ENCODE measurements at regions not wholly inside any gene's neighbourhood (a gene's known extent, or its start where the extent isn't known, plus 50 kb on each side); places are given as distances from the start of the nearest gene placed in this dataset.

GRCh38 chr15:98421419-98422129, 226.8 kb upstream of the IGF1R start:
- DNase-seq = no peak

- DNase-seq = no peak
Observed at GRCh38 chr15:98422130-98422478, 226.2 kb upstream of the IGF1R start.

- DNase-seq = no peak
Observed at GRCh38 chr15:98425173-98425572, 223.2 kb upstream of the IGF1R start.

DNA sequence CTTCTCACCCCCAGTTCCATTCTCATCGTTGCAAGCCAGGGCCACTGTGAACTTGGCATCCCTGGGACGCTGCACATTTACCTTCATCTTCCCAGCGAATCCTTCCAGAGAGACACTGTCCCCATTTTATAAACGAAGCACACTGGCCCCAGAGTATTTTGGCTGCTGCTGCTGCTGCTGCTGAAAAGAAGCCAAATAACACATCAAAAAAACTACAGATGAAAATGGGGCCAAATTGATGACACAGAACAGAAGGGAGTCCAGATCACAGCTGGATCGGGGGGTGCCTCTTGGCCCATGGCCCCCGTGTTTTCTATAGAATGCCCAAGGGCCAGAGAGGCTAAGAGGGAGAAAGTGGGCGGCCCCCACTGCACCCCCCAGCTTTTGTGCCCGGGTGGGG, 221.0 kb upstream of the IGF1R start:
- no peak for DNase-seq

GRCh38 chr15:98428253-98428989, 219.9 kb upstream of the IGF1R start:
- DNase-seq = no peak

DNA sequence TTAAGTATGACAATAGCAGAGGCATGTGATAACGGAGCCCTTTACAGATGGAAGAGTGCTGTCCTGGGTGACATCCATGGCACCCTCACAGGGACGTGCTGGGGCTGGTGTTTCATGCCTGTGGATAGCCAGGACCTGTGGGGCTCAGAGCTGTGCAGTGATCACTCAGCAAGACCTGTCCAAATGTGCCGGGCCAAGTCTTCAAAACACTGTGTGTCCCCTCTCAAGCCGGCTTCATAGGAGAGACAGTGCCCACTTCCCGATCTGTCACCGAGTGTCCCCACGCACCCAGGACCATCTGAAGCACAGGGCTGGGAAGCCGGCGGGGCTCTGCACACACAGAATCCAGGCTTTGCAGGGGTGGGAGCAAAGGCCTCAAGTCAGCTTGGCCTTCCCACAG, 217.2 kb upstream of the IGF1R start:
- no peak for DNase-seq

DNA sequence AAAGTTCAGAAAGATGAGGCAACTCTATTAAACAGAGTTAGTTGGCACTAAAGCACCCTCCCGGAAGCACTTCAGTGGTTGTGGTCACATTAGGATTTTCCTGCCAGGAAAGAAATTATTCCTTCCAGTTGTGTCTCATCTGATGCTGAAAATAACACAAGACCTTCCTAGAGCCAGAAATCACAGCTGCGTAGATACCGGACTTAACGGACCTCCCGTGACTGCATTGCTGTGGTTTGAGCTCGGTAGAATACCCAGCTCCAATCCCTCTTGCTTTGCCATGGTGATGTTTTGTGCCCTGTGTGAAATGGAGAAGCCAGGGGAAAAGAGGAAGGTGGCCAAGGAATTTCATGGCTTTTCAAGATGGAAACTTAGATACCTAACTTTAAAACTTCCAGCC, 215.0 kb upstream of the IGF1R start:
- no peak for DNase-seq

DNA sequence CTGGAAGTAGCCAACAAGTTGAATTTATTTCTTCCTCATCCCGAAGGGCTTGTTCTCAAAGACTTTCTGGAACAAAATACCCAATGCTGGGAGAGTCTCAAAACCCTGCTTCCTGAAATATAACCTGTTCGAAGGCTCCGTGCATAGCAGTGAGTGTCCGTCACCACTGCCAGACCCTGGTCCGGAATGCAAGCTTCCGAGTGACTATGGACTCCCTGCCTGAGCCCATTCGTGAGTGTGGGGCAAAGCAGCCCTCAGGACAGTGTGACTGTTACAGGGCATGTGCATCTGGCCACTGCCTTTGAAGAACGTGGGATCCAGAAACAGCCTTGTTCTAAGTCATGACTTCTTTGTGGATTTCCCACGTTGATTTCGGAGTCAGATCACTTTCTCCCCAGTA, 214.5 kb upstream of the IGF1R start:
- no peak for DNase-seq

- no peak for DNase-seq
Observed at GRCh38 chr15:98437752-98438151, 210.6 kb upstream of the IGF1R start.

DNA sequence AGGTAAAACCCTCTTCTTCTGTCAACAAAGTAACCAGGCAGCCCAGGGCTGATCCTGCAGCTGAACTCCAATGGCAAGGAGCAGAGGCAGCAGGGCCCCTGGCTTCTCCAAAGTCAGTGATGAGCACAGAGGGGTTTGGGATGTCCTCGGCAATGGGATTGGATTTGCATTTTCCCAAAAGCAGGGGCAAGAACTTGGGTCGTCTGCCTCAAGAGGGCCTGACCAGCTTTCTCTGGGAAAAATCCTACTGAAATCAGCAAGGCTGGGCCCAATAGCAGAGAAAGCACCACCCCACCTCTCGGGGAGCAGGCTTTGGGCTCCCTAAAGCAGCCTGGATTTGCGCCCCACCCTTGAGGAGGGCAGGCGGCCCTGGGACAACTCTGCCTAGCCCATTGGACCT, 210.0 kb upstream of the IGF1R start:
- DNase-seq = no peak

- no peak for DNase-seq
Observed at GRCh38 chr15:98438907-98439306, 209.4 kb upstream of the IGF1R start.

GRCh38 chr15:98439523-98439942, 208.8 kb upstream of the IGF1R start:
- DNase-seq = no peak

- no peak for DNase-seq
Observed at GRCh38 chr15:98440917-98441316, 207.4 kb upstream of the IGF1R start.

- DNase-seq = no peak
Observed at GRCh38 chr15:98441599-98441998, 206.7 kb upstream of the IGF1R start.

GRCh38 chr15:98442379-98442833, 205.9 kb upstream of the IGF1R start:
- DNase-seq = peak; percentile 9

DNA sequence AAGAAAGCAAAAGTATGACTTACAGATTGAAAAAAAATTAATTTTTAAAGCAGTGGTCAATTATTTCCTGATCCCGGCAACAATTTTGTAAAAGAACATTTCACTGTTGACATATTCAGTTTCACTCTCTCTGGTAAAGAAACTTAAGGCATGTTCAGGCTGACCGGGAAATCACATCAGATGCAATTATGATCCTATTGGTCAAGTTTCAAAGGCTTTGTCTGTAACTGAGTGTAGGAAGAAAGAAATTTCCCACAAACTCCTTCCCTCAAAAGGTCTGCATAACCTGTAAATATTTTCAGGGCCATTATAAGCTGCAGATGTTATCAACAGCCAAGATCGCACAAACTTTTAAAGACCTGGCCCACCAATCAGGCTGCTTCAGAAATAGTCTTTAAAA, 205.4 kb upstream of the IGF1R start:
- no peak for DNase-seq

DNA sequence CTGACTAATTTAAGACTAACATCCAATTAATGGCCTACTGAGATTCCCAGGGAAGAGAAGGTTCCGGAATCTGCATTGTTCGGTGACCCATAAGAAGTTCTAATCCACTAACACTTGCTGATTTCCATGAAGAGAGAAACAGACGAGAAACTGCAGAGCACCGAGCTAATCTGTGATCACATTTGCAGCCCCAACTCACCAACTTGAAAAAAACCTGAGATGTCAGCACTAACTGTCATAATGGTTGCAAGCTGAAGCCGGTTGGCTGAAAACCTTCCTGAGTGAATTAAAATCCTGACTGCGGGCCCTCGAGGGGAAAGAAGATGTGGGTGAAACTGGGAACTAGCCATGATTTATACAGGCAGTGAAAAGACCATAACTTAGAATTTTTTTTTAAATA, 204.8 kb upstream of the IGF1R start:
- no peak for DNase-seq

DNA sequence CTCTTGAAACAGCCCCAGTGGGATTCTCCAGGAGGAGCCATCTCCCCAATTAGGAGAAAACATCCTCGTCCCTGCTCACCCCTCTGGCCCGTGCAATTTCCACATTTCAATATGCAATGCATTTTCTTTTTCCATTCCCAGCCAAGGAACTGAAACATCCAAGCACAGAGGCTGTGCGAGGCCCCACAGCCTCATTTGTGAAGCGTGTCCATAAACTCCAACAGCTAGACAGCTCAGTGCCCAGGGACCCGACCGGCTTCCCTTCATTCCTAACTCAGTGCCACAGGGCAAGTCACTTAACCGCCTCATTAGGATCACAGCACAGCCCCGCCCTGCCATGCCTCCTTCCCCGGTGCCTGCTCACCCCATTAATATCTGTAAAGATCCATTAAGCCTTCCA, 204.2 kb upstream of the IGF1R start:
- no peak for DNase-seq

DNA sequence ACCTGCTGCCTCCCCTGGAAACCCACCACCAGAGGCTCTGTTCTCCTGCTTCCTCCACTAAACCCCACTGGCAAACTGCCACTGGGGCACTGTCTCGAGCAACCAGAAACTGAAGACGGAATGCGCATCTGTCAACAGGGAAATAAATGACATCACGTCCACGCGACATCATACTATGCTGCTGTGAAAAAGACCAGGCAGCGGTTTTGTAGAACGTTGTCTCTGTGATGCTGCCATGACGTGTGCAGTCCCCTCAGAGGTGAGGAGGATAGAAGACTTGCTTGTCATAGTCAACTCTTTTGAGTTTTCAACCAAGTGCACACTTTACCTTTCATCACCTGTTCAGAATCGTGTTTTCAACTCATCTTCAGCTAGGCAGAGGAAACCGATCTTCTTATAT, 203.0 kb upstream of the IGF1R start:
- DNase-seq = no peak

DNA sequence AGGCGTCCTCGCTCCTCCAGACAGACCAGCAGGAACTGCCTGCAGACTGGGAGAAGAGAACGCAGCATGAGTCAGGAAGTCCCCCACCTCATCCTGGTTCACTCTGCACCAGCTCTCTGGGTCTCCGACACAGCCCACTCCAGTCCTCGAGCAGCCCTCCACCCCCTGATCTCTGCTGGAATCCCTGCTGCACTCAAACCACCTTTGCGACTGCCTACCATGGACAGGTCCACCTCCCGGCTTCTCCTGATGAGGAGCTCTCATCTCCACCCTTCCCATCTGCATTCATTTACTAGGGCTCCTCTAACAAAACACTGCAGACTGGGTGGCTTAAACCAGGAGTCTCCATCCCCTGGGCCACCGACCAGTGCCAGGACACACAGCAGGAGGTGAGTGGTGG, 202.3 kb upstream of the IGF1R start:
- no peak for DNase-seq

- DNase-seq = no peak
Observed at GRCh38 chr15:98447069-98447468, 201.3 kb upstream of the IGF1R start.

DNA sequence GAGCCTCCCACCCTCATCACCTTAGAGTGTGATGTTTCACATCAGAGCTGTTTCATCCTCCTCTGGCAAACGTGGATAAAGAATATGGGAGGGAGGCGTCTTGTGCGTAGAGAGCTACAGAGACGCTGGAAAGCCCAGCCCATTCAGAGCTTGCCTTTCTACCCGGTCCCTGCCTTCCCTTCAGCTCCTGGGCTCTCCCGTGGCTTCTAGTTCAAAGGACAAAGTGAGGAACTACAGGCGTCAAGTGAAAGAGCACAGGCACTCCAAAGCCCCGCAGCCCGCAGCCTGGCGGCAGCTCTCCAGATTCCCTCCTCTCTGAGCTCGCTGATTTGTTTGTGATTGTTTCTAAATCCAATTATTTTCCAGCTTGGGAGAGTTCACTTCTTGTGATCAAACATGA, 197.1 kb upstream of the IGF1R start:
- no peak for DNase-seq

- DNase-seq = no peak
Observed at GRCh38 chr15:98452238-98452637, 196.1 kb upstream of the IGF1R start.

GRCh38 chr15:98455904-98456303, 192.4 kb upstream of the IGF1R start:
- no peak for DNase-seq

- no peak for DNase-seq
Observed at GRCh38 chr15:98476559-98476958, 171.8 kb upstream of the IGF1R start.
